NCI-H446 (cell line): ENCODE measurements at regions not wholly inside any gene's neighbourhood (a gene's known extent, or its start where the extent isn't known, plus 50 kb on each side); places are given as distances from the start of the nearest gene placed in this dataset.
"Not testable (repeated sequence)": the region's sequence is repeated elsewhere in the genome, so short reads cannot be mapped to it uniquely, and the experiment has no call there.

ENCODE experiments used
- DNase-seq, 2 experiments: peaks; one replicate each; lab custom pipeline; 2025; lab: John Stamatoyannopoulos, UW

- DNase-seq = no peak
Measured at GRCh38 chr20:53748176-53748575, 154.5 kb upstream of the ZNF217 start.

- DNase-seq = no peak
Measured at GRCh38 chr20:53743607-53744260, 150.1 kb upstream of the ZNF217 start.

- no peak for DNase-seq
Measured at GRCh38 chr20:53742685-53743081, 149.0 kb upstream of the ZNF217 start.

- no peak for DNase-seq
Measured at GRCh38 chr20:53741726-53742028, 148.0 kb upstream of the ZNF217 start.

- no peak for DNase-seq
Measured at GRCh38 chr20:53739799-53740785, 146.5 kb upstream of the ZNF217 start.

- DNase-seq = no peak
Measured at GRCh38 chr20:53738945-53739798, 145.5 kb upstream of the ZNF217 start.

- peak in 1 of 2 experiments; percentile 66 for DNase-seq
Measured at GRCh38 chr20:53738039-53738944, 144.7 kb upstream of the ZNF217 start.

- peak in 1 of 2 experiments; percentile 42 for DNase-seq
Measured at GRCh38 chr20:53737396-53738038, 143.9 kb upstream of the ZNF217 start.

GRCh38 chr20:53736757-53737395, 143.2 kb upstream of the ZNF217 start:
- peak in 1 of 2 experiments; percentile 55 for DNase-seq

- DNase-seq = no peak
Measured at GRCh38 chr20:53736122-53736756, 142.6 kb upstream of the ZNF217 start.

GRCh38 chr20:53735536-53736050, 142.0 kb upstream of the ZNF217 start:
- DNase-seq = no peak

GRCh38 chr20:53734006-53734688, 140.5 kb upstream of the ZNF217 start:
- DNase-seq = no peak

- no peak for DNase-seq
Measured at GRCh38 chr20:53731595-53731994, 138.0 kb upstream of the ZNF217 start.

GRCh38 chr20:53728359-53728758, 134.7 kb upstream of the ZNF217 start:
- no peak for DNase-seq

GRCh38 chr20:53727239-53727638, 133.6 kb upstream of the ZNF217 start:
- DNase-seq = not testable (repeated sequence)

GRCh38 chr20:53725575-53725970, 131.9 kb upstream of the ZNF217 start:
- DNase-seq = no peak

GRCh38 chr20:53723621-53724020, 130.0 kb upstream of the ZNF217 start:
- no peak for DNase-seq

GRCh38 chr20:53723045-53723444, 129.4 kb upstream of the ZNF217 start:
- DNase-seq = no peak

GRCh38 chr20:53722515-53723036, 128.9 kb upstream of the ZNF217 start:
- no peak for DNase-seq
